Endothelial cell of umbilical vein (primary cell): ENCODE measurements at regions not wholly inside any gene's neighbourhood (a gene's known extent, or its start where the extent isn't known, plus 50 kb on each side); places are given as distances from the start of the nearest gene placed in this dataset.

Experiments used
- CTCF ChIP-seq, 2 donors: IDR thresholded peaks; 1 replicate in 1 of 2; 2 replicates in 1 of 2; pipeline ENCODE4 v1.5.1; 2011; ENCODE audit warnings: low read length in 2 of 2, mild to moderate bottlenecking in 2 of 2, moderate library complexity in 2 of 2, control low read depth in 1 of 2, inconsistent platforms in 1 of 2, low read depth in 1 of 2; ENCODE audit not compliant: insufficient read depth in 1 of 2; ENCODE audit errors: extremely low read depth in 1 of 2
- EZH2 ChIP-seq: IDR thresholded peaks from 2 replicates; pipeline ENCODE4 v1.6.1; 2012; ENCODE audit warnings: borderline replicate concordance, low read depth, mild to moderate bottlenecking, moderate library complexity, low read length, inconsistent platforms; ENCODE audit not compliant: severe bottlenecking
- MAX ChIP-seq: IDR thresholded peaks from 2 replicates; pipeline ENCODE4 v1.6.1; 2011; ENCODE audit not compliant: insufficient read depth, insufficient read length
- POLR2A ChIP-seq: IDR thresholded peaks from 2 replicates; pipeline ENCODE4 v1.6.1; 2012; ENCODE audit warnings: low read depth, mild to moderate bottlenecking, control low read depth, low read length
- POLR2AphosphoS5 ChIP-seq: IDR thresholded peaks from 2 replicates; pipeline ENCODE4 v1.6.1; 2012; ENCODE audit warnings: low read depth, mild to moderate bottlenecking, control low read depth, low read length, moderate library complexity; ENCODE audit not compliant: insufficient read depth

- TF ChIP-seq POLR2A (no peak), CTCF (IDR thresholded peaks at IDR 0.05; ENCODE audit: extremely low read depth in 1 of 2, insufficient read depth in 1 of 2, low read depth in 1 of 2, low read length in 2 of 2) (no peak), POLR2AphosphoS5 (no peak), MAX (no peak), EZH2 (no peak)
Observed at GRCh38 chr1:201643835-201644104, 104.8 kb downstream of the NAV1 start.
